K562 (cell line): ENCODE measurements at regions not wholly inside any gene's neighbourhood (a gene's known extent, or its start where the extent isn't known, plus 50 kb on each side); places are given as distances from the start of the nearest gene placed in this dataset.

Experiments used
- ATAC-seq: fragments of 200-7000 bp; cut with Tn5 transposase; 3 replicates; pipeline ENCODE4 v1.9.1; 2020; ENCODE audit warnings: moderate library complexity
- BruUV-seq: library from RNA; stranded (reverse); fragments of 400-500 nt; replicated peaks from 2 replicates; lab custom pipeline; 2021; lab: Mats Ljungman, UMichigan
- CTCF ChIA-PET: fragments of 300-600 bp; formaldehyde crosslinking; extraction: SDS; loops from one replicate; lab custom pipeline; 2021; ENCODE audit warnings: low intra/inter-chr PET ratio; lab: Yijun Ruan, JAX
- POLR2A ChIA-PET: fragments of 300-600, 350-650 bp; sonication (Branson Sonifier 250); formaldehyde crosslinking; extraction: SDS; loops from one replicate; lab custom pipeline; 2021; ENCODE audit warnings: antibody characterized with exemption, inconsistent platforms; lab: Yijun Ruan, JAX
- DNase-seq, 4 experiments: peaks; one replicate each; pipeline versions ENCODE4 v3.0.0 to v3.0.0-alpha.2; 2011 to 2018; ENCODE audit warnings: low spot score in 3 of 4, mixed read lengths in 3 of 4; ENCODE audit errors: extremely low read depth in 1 of 4
- FAIRE-seq: peaks from 2 replicates; lab custom pipeline; 2011; peaks lifted over from hg19 to GRCh38; lab: Jason Lieb, UNC
- H2AFZ ChIP-seq: 2 replicates; pipeline ENCODE4 v1.6.0; 2011; ENCODE audit warnings: low read depth, low read length, control low read depth, inconsistent platforms
- H3K27ac ChIP-seq: fragments of 200-600 bp; 3 replicates; pipeline ENCODE4 v1.8.0; 2011; ENCODE audit warnings: low read depth, mild to moderate bottlenecking, control low read depth, inconsistent platforms, low read length, moderate library complexity, mixed read lengths; ENCODE audit errors: extremely low read depth
- H3K27me3 ChIP-seq, 2 experiments: fragments of 300-600 bp in 1 of 2; 2 replicates in 1 of 2; 3 replicates in 1 of 2; pipeline versions ENCODE4 v1.6.0 to v1.8.0; 2011; ENCODE audit warnings: inconsistent platforms in 2 of 2, low read length in 2 of 2, mild to moderate bottlenecking in 1 of 2, mixed read lengths in 1 of 2, moderate library complexity in 1 of 2; ENCODE audit not compliant: control insufficient read depth in 2 of 2, insufficient read depth in 2 of 2
- H3K36me3 ChIP-seq: fragments of 300-600 bp; 3 replicates; pipeline ENCODE4 v1.8.0; 2011; ENCODE audit warnings: mild to moderate bottlenecking, low read length, inconsistent platforms; ENCODE audit not compliant: control insufficient read depth, insufficient read depth
- H3K4me1 ChIP-seq, 2 experiments: fragments of 200-600 bp in 1 of 2; replicated peaks in 1 of 2; 2 replicates in 1 of 2; 3 replicates in 1 of 2; pipeline versions ENCODE4 v1.5.1 to v1.8.0; 2011; ENCODE audit warnings: inconsistent platforms in 2 of 2, low read length in 2 of 2, mild to moderate bottlenecking in 1 of 2, mixed read lengths in 1 of 2, moderate library complexity in 1 of 2; ENCODE audit not compliant: control insufficient read depth in 2 of 2, insufficient read depth in 2 of 2
- H3K4me2 ChIP-seq: 2 replicates; pipeline ENCODE4 v1.6.1; 2011; ENCODE audit warnings: low read length, control low read depth, inconsistent platforms, mixed read lengths; ENCODE audit not compliant: insufficient read depth
- H3K4me3 ChIP-seq: fragments of 200-600 bp; sonication (generic), shearing (Covaris generic); 2 replicates; pipeline ENCODE4 v1.5.1; 2016; ENCODE audit warnings: control low read depth, inconsistent platforms
- H3K79me2 ChIP-seq: fragments of 200-600 bp; 3 replicates; pipeline ENCODE4 v1.8.0; 2011; ENCODE audit warnings: low read length, inconsistent platforms; ENCODE audit not compliant: control insufficient read depth, insufficient read depth
- H3K9ac ChIP-seq, 2 experiments: 2 replicates each; pipeline versions ENCODE4 v1.6.0 to v1.6.1; 2011; ENCODE audit warnings: low read depth in 2 of 2, low read length in 2 of 2, control low read depth in 1 of 2, inconsistent platforms in 1 of 2, mild to moderate bottlenecking in 1 of 2, mixed read lengths in 1 of 2; ENCODE audit not compliant: insufficient read depth in 1 of 2
- H3K9me1 ChIP-seq: one replicate; pipeline ENCODE4 v1.6.0; 2011; ENCODE audit warnings: inconsistent platforms, mild to moderate bottlenecking, low read length, moderate library complexity; ENCODE audit not compliant: control insufficient read depth, insufficient read depth
- H3K9me3 ChIP-seq: replicated peaks from 2 replicates; pipeline ENCODE4 v1.5.1; 2011; ENCODE audit warnings: low read depth, low read length, inconsistent platforms; ENCODE audit not compliant: control insufficient read depth, insufficient read depth
- H4K20me1 ChIP-seq: replicated peaks from 2 replicates; pipeline ENCODE4 v1.6.1; 2011; ENCODE audit warnings: low read length, inconsistent platforms, mixed read lengths; ENCODE audit not compliant: control insufficient read depth, insufficient read depth
- BACH1 ChIP-seq: fragments of 200-800 bp; sonication (Bioruptor generic); IDR thresholded peaks from 2 replicates; pipeline ENCODE4 v1.6.1; 2016; ENCODE audit warnings: missing genetic modification characterization, missing compliant biosample characterization
- BRF1 ChIP-seq: IDR thresholded peaks from 3 replicates; pipeline ENCODE4 v1.6.1; 2011; ENCODE audit warnings: borderline replicate concordance, mild to moderate bottlenecking; ENCODE audit not compliant: insufficient read length; ENCODE audit errors: extremely low read depth
- DIDO1 ChIP-seq: fragments of 450-650 bp; IDR thresholded peaks from 2 replicates; pipeline ENCODE4 v1.6.1; 2016; ENCODE audit warnings: low read depth, missing biosample characterization, missing genetic modification characterization
- ESRRA ChIP-seq: fragments of 450-650 bp; IDR thresholded peaks from 2 replicates; pipeline ENCODE4 v1.6.1; 2014; ENCODE audit warnings: low read depth, mild to moderate bottlenecking, moderate library complexity, borderline replicate concordance
- HOXB6 ChIP-seq: fragments of 250-450 bp; sonication (Bioruptor Pico); IDR thresholded peaks from 2 replicates; pipeline ENCODE4 v1.5.1; 2022; ENCODE audit warnings: mild to moderate bottlenecking, borderline replicate concordance
- MAFK ChIP-seq: IDR thresholded peaks from 2 replicates; pipeline ENCODE4 v1.6.1; 2011; ENCODE audit warnings: low read length, improper control_type of control experiment
- PRPF4 ChIP-seq: fragments of 200-400 bp; formaldehyde crosslinking; IDR thresholded peaks from one replicate; pipeline ENCODE4 v1.6.1; 2017; ENCODE audit warnings: low read length, low read depth, mild to moderate bottlenecking; ENCODE audit not compliant: insufficient read depth, poor library complexity, severe bottlenecking
- RAD51 ChIP-seq: fragments of 450-650 bp; IDR thresholded peaks from 2 replicates; pipeline ENCODE4 v1.7.1; 2016; ENCODE audit warnings: low read depth, mild to moderate bottlenecking, borderline replicate concordance
- ZBED1 ChIP-seq: IDR thresholded peaks from 2 replicates; pipeline ENCODE4 v1.6.1; 2014
- ZKSCAN1 ChIP-seq: fragments of 150-350 bp; IDR thresholded peaks from 2 replicates; pipeline ENCODE4 v1.6.1; 2016; ENCODE audit warnings: low read depth, low read length
- ZNF217 ChIP-seq: sonication (generic); formaldehyde crosslinking; IDR thresholded peaks from 2 replicates; pipeline ENCODE4 v1.8.0; 2022; ENCODE audit warnings: mild to moderate bottlenecking, missing genetic modification reagents
- ZNF253 ChIP-seq: fragments of 250-450 bp; sonication (Bioruptor Pico); conservative IDR thresholded peaks from 2 replicates; pipeline ENCODE4 v1.6.1; 2021; ENCODE audit warnings: mild to moderate bottlenecking
- WGBS: fragments of 100-300 bp; shearing (Covaris generic); methylation state at CpG from one replicate; pipeline ENCODE4 v1.1.6; 2016; ENCODE audit warnings: low coverage, mixed read lengths; ENCODE audit not compliant: insufficient coverage; ENCODE audit errors: missing lambda C conversion rate; 5-methylcytosine and 5-hydroxymethylcytosine counted together
- in situ Hi-C: fragments of 300-500 bp; cut with MboI; formaldehyde crosslinking; loops from 4 replicates; pipeline ENCODE4 v1.15.0; 2018; ENCODE audit warnings: inconsistent platforms, mixed read lengths
- intact Hi-C: fragments of 100-400 bp; cut with micrococcal nuclease; formaldehyde crosslinking; loops from 2 replicates; pipeline ENCODE4 v1.14.2; 2022
- TF ChIP-seq, protein P1 (sequence below): fragments of 450-650 bp; IDR thresholded peaks from one replicate; pipeline ENCODE4 v1.6.1; 2018; ENCODE audit warnings: mild to moderate bottlenecking, moderate library complexity; ENCODE audit not compliant: partially characterized antibody
- TF ChIP-seq, protein P2 (sequence below), 2 experiments: fragments of 150-350 bp in 1 of 2; IDR thresholded peaks; 2 replicates each; pipeline ENCODE4 v1.6.1; 2012 to 2016; ENCODE audit warnings: low read depth in 2 of 2, low read length in 2 of 2, mild to moderate bottlenecking in 1 of 2, moderate library complexity in 1 of 2
- TF ChIP-seq, protein P3 (sequence below): sonication (generic); formaldehyde crosslinking; IDR thresholded peaks from 2 replicates; pipeline ENCODE4 v1.8.1; 2023; ENCODE audit warnings: mild to moderate bottlenecking, missing genetic modification reagents

DNA sequence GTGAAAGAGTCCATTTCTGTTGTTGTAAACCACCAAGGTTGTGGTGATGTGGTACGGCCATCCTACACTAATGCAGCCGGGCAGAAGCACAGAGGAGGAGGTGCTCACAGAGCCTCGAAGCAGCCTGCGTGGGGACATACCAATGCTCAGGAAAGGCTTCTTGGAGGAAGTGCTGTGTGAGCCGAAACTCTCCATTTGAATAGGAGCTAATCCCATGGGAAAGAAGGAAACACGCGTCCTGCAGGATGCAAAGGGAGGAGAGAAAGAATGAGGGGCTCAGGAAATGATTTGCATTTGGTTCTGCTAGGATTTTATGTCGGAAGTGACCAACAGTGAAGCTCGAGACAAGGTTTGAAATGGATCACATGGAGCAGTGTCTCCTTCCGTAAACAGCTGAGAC is 477.9 kb upstream of the ANKRD30A start:
- ATAC-seq, result no peak
- Histone ChIP-seq H3K4me1 (no peaks in the 10 kb centered on the region), H3K79me2 (no peaks in the 10 kb centered on the region), H3K9me1 (no peaks in the 10 kb centered on the region), H3K4me3 (no peak overlapping the region), H3K4me2 (no peak overlapping the region), H3K27ac (no peak overlapping the region), H3K9ac (no peak overlapping the region), H3K27me3 (no peaks in the 10 kb centered on the region), H3K36me3 (no peaks in the 10 kb centered on the region), H2AFZ (no peak overlapping the region), H3K9me3 (0 out of 2 replicates have a peak, but pooled peaks cover 2% of the 10 kb centered on the region), H4K20me1 (no peaks in the 10 kb centered on the region)
- CTCF ChIA-PET, result no interaction called here
- FAIRE-seq, result no peak
- 1% methylated on average over 9 of the region's 10 CpGs for WGBS
- no peak for DNase-seq
- no TSS peak for BruUV-seq
- intact Hi-C loops, result no loop called here
- in situ Hi-C loops, result no loop called here
- POLR2A ChIA-PET, result no interaction called here
- TF ChIP-seq RAD51, result no peak
- TF ChIP-seq, protein P1, sequence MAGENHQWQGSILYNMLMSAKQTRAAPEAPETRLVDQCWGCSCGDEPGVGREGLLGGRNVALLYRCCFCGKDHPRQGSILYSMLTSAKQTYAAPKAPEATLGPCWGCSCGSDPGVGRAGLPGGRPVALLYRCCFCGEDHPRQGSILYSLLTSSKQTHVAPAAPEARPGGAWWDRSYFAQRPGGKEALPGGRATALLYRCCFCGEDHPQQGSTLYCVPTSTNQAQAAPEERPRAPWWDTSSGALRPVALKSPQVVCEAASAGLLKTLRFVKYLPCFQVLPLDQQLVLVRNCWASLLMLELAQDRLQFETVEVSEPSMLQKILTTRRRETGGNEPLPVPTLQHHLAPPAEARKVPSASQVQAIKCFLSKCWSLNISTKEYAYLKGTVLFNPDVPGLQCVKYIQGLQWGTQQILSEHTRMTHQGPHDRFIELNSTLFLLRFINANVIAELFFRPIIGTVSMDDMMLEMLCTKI, result no peak
- TF ChIP-seq HOXB6, result no peak
- no peak for TF ChIP-seq PRPF4
- no peak for TF ChIP-seq BACH1 (tag)
- no peak for TF ChIP-seq ZBED1
- TF ChIP-seq, protein P2, sequence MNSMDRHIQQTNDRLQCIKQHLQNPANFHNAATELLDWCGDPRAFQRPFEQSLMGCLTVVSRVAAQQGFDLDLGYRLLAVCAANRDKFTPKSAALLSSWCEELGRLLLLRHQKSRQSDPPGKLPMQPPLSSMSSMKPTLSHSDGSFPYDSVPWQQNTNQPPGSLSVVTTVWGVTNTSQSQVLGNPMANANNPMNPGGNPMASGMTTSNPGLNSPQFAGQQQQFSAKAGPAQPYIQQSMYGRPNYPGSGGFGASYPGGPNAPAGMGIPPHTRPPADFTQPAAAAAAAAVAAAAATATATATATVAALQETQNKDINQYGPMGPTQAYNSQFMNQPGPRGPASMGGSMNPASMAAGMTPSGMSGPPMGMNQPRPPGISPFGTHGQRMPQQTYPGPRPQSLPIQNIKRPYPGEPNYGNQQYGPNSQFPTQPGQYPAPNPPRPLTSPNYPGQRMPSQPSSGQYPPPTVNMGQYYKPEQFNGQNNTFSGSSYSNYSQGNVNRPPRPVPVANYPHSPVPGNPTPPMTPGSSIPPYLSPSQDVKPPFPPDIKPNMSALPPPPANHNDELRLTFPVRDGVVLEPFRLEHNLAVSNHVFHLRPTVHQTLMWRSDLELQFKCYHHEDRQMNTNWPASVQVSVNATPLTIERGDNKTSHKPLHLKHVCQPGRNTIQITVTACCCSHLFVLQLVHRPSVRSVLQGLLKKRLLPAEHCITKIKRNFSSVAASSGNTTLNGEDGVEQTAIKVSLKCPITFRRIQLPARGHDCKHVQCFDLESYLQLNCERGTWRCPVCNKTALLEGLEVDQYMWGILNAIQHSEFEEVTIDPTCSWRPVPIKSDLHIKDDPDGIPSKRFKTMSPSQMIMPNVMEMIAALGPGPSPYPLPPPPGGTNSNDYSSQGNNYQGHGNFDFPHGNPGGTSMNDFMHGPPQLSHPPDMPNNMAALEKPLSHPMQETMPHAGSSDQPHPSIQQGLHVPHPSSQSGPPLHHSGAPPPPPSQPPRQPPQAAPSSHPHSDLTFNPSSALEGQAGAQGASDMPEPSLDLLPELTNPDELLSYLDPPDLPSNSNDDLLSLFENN (IDR thresholded peaks at IDR 0.05; ENCODE audit: low read depth in 2 of 2, low read length in 2 of 2), result no peak
- TF ChIP-seq ZKSCAN1, result no peak
- TF ChIP-seq MAFK, result no peak
- TF ChIP-seq ESRRA, result no peak
- no peak for TF ChIP-seq DIDO1 (tag)
- no peak for TF ChIP-seq ZNF253 (CRISPR knock-in tag)
- no peak for TF ChIP-seq ZNF217 (CRISPR knock-in tag)
- no peak for TF ChIP-seq BRF1
- TF ChIP-seq, protein P3, sequence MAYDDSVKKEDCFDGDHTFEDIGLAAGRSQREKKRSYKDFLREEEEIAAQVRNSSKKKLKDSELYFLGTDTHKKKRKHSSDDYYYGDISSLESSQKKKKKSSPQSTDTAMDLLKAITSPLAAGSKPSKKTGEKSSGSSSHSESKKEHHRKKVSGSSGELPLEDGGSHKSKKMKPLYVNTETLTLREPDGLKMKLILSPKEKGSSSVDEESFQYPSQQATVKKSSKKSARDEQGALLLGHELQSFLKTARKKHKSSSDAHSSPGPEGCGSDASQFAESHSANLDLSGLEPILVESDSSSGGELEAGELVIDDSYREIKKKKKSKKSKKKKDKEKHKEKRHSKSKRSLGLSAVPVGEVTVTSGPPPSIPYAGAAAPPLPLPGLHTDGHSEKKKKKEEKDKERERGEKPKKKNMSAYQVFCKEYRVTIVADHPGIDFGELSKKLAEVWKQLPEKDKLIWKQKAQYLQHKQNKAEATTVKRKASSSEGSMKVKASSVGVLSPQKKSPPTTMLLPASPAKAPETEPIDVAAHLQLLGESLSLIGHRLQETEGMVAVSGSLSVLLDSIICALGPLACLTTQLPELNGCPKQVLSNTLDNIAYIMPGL (CRISPR knock-in tag), result no peak
